H1 (cell line): ENCODE measurements at regions not wholly inside any gene's neighbourhood (a gene's known extent, or its start where the extent isn't known, plus 50 kb on each side); places are given as distances from the start of the nearest gene placed in this dataset.

Experiments
- CTCF ChIA-PET: fragments of 300-600 bp; sonication (Branson Sonifier 250); formaldehyde crosslinking; loops from one replicate; lab custom pipeline; 2021; ENCODE audit not compliant: partially characterized antibody; lab: Charles Lee
- POLR2A ChIA-PET: fragments of 300-600 bp; sonication (Branson Sonifier 250); formaldehyde crosslinking; loops from one replicate; lab custom pipeline; 2021; ENCODE audit warnings: inconsistent platforms; ENCODE audit not compliant: partially characterized antibody; lab: Charles Lee
- DNase-seq, 2 experiments: peaks; one replicate each; pipeline versions ENCODE4 v3.0.0 to v3.0.0-alpha.2; 2010 to 2022; ENCODE audit warnings: low spot score in 2 of 2, low read depth in 1 of 2, mixed read lengths in 1 of 2
- FAIRE-seq: peaks from 2 replicates; lab custom pipeline; 2011; peaks lifted over from hg19 to GRCh38; lab: Jason Lieb, UNC
- H2AFZ ChIP-seq: 2 replicates; pipeline ENCODE4 v1.8.1; 2012; ENCODE audit warnings: low read length, inconsistent platforms
- H2AK5ac ChIP-seq: 2 replicates; pipeline ENCODE4 v1.6.1; 2013; ENCODE audit warnings: low read depth, low read length
- H2BK120ac ChIP-seq: replicated peaks from 2 replicates; pipeline ENCODE3; 2013; ENCODE audit warnings: low read depth, low read length, inconsistent platforms
- H2BK12ac ChIP-seq: 2 replicates; pipeline ENCODE4 v1.6.1; 2013; ENCODE audit warnings: low read depth, low read length
- H2BK15ac ChIP-seq: 2 replicates; pipeline ENCODE4 v1.6.1; 2013; ENCODE audit warnings: low read length
- H2BK20ac ChIP-seq: 2 replicates; pipeline ENCODE4 v1.6.1; 2013; ENCODE audit warnings: low read length
- H2BK5ac ChIP-seq: 2 replicates; pipeline ENCODE4 v1.6.1; 2013; ENCODE audit warnings: low read depth, low read length
- H3K14ac ChIP-seq: 2 replicates; pipeline ENCODE4 v1.6.1; 2013; ENCODE audit warnings: inconsistent platforms; ENCODE audit not compliant: insufficient read length
- H3K18ac ChIP-seq: 2 replicates; pipeline ENCODE4 v1.6.1; 2013; ENCODE audit warnings: low read length; ENCODE audit errors: extremely low read depth
- H3K23ac ChIP-seq: 2 replicates; pipeline ENCODE4 v1.6.1; 2013; ENCODE audit warnings: inconsistent platforms; ENCODE audit not compliant: insufficient read length
- H3K23me2 ChIP-seq: 2 replicates; pipeline ENCODE4 v1.6.1; 2013; ENCODE audit warnings: low read depth, low read length
- H3K27ac ChIP-seq: 2 replicates; pipeline ENCODE4 v1.6.1; 2011; ENCODE audit warnings: low read depth, low read length, inconsistent platforms
- H3K27me3 ChIP-seq, 4 experiments: replicated peaks in 1 of 4; 1 replicate in 1 of 4; 2 replicates in 3 of 4; pipeline versions ENCODE4 v1.6.1 to v1.8.1; 2011 to 2013; ENCODE audit warnings: low read length in 3 of 4, mild to moderate bottlenecking in 3 of 4, inconsistent platforms in 2 of 4, mixed read lengths in 2 of 4, moderate library complexity in 1 of 4; ENCODE audit not compliant: control insufficient read depth in 3 of 4, insufficient read depth in 3 of 4; ENCODE audit errors: extremely low read depth in 1 of 4
- H3K36me3 ChIP-seq, 4 experiments: 2 replicates each; pipeline versions ENCODE4 v1.6.1 to v1.8.1; 2011 to 2013; ENCODE audit warnings: mild to moderate bottlenecking in 4 of 4, low read length in 3 of 4, moderate library complexity in 2 of 4, control low read depth in 1 of 4, inconsistent platforms in 1 of 4; ENCODE audit not compliant: insufficient read depth in 4 of 4, control insufficient read depth in 2 of 4
- H3K4ac ChIP-seq: replicated peaks from 2 replicates; pipeline ENCODE3; 2013; ENCODE audit warnings: low read length, low read depth, mixed read lengths, inconsistent platforms; ENCODE audit not compliant: insufficient read length
- H3K4me1 ChIP-seq, 4 experiments: replicated peaks in 1 of 4; 1 replicate in 1 of 4; 2 replicates in 3 of 4; pipeline versions ENCODE4 v1.6.1 to v1.8.1; 2011 to 2013; ENCODE audit warnings: low read length in 3 of 4, inconsistent platforms in 2 of 4, mixed read lengths in 1 of 4; ENCODE audit not compliant: insufficient read depth in 4 of 4, control insufficient read depth in 3 of 4
- H3K4me2 ChIP-seq, 2 experiments: 2 replicates each; pipeline versions ENCODE4 v1.6.1 to v1.8.1; 2011 to 2013; ENCODE audit warnings: low read depth in 2 of 2, low read length in 2 of 2, control low read depth in 1 of 2, inconsistent platforms in 1 of 2, mild to moderate bottlenecking in 1 of 2; ENCODE audit not compliant: insufficient read depth in 1 of 2
- H3K4me3 ChIP-seq, 4 experiments: fragments of 200-600, 300-600 bp in 1 of 4; sonication (generic), shearing (Covaris generic), sonication (Bioruptor Twin) in 1 of 4; 2 replicates each; pipeline versions ENCODE4 v1.5.1 to v1.8.1; 2011 to 2016; ENCODE audit warnings: low read length in 4 of 4, low read depth in 3 of 4, control low read depth in 2 of 4, inconsistent platforms in 2 of 4, mild to moderate bottlenecking in 2 of 4, mixed read lengths in 1 of 4, moderate library complexity in 1 of 4; ENCODE audit not compliant: insufficient read depth in 2 of 4; ENCODE audit errors: extremely low read depth in 1 of 4
- H3K56ac ChIP-seq: replicated peaks from 2 replicates; pipeline ENCODE3; 2013; ENCODE audit warnings: low read depth, mild to moderate bottlenecking, mixed read lengths, low read length, inconsistent platforms; ENCODE audit not compliant: insufficient read length
- H3K79me1 ChIP-seq: 2 replicates; pipeline ENCODE4 v1.6.1; 2013; ENCODE audit warnings: low read depth, low read length, control low read depth
- H3K79me2 ChIP-seq, 2 experiments: 2 replicates each; pipeline versions ENCODE4 v1.6.1 to v1.8.1; 2012 to 2013; ENCODE audit warnings: low read length in 2 of 2, mild to moderate bottlenecking in 2 of 2, inconsistent platforms in 1 of 2; ENCODE audit not compliant: insufficient read depth in 2 of 2, control insufficient read depth in 1 of 2
- H3K9ac ChIP-seq, 4 experiments: replicated peaks in 1 of 4; 1 replicate in 1 of 4; 2 replicates in 3 of 4; pipeline versions ENCODE4 v1.6.1 to v1.8.1; 2011 to 2013; ENCODE audit warnings: low read depth in 3 of 4, low read length in 3 of 4, control low read depth in 2 of 4, mild to moderate bottlenecking in 2 of 4, moderate library complexity in 2 of 4, inconsistent platforms in 1 of 4; ENCODE audit errors: extremely low read depth in 1 of 4
- H3K9me3 ChIP-seq, 2 experiments: 2 replicates each; pipeline versions ENCODE4 v1.6.1 to v1.8.1; 2012 to 2013; ENCODE audit warnings: mild to moderate bottlenecking in 2 of 2, moderate library complexity in 2 of 2, control low read depth in 1 of 2, inconsistent platforms in 1 of 2, low read depth in 1 of 2, low read length in 1 of 2, mixed read lengths in 1 of 2; ENCODE audit not compliant: insufficient read depth in 2 of 2
- H4K20me1 ChIP-seq, 2 experiments: replicated peaks in 1 of 2; 2 replicates each; pipeline versions ENCODE3 to v1.8.1; 2011 to 2013; ENCODE audit warnings: inconsistent platforms in 2 of 2, low read length in 2 of 2, mild to moderate bottlenecking in 1 of 2; ENCODE audit not compliant: insufficient read depth in 2 of 2, control insufficient read depth in 1 of 2
- H4K5ac ChIP-seq: 2 replicates; pipeline ENCODE4 v1.6.1; 2013; ENCODE audit warnings: low read length, low read depth, mixed read lengths, inconsistent platforms; ENCODE audit not compliant: insufficient read length
- H4K8ac ChIP-seq: 2 replicates; pipeline ENCODE4 v1.8.0; 2013; ENCODE audit warnings: mild to moderate bottlenecking, moderate library complexity, low read length, inconsistent platforms; ENCODE audit not compliant: insufficient read depth; ENCODE audit errors: extremely low read depth
- H4K91ac ChIP-seq: replicated peaks from 2 replicates; pipeline ENCODE3; 2013; ENCODE audit warnings: low read length, mixed read lengths, inconsistent platforms; ENCODE audit not compliant: insufficient read length
- BRCA1 ChIP-seq: IDR thresholded peaks from 2 replicates; pipeline ENCODE4 v1.6.1; 2012; ENCODE audit warnings: low read depth, low read length, improper control_type of control experiment
- CREB1 ChIP-seq: IDR thresholded peaks from 2 replicates; pipeline ENCODE4 v1.6.1; 2012; ENCODE audit warnings: inconsistent platforms
- EGR1 ChIP-seq: IDR thresholded peaks from 2 replicates; pipeline ENCODE4 v1.6.1; 2011; ENCODE audit warnings: low read depth, low read length, borderline replicate concordance
- GTF2F1 ChIP-seq: IDR thresholded peaks from 2 replicates; pipeline ENCODE4 v1.6.1; 2012; ENCODE audit warnings: low read depth, low read length, improper control_type of control experiment, borderline replicate concordance
- KDM4A ChIP-seq: IDR thresholded peaks from one replicate; pipeline ENCODE4 v1.7.1; 2012; ENCODE audit warnings: low read depth, mild to moderate bottlenecking, moderate library complexity, low read length, inconsistent platforms; ENCODE audit not compliant: severe bottlenecking
- NRF1 ChIP-seq: IDR thresholded peaks from 2 replicates; pipeline ENCODE4 v1.6.1; 2011; ENCODE audit warnings: mild to moderate bottlenecking, low read depth, low read length, improper control_type of control experiment
- POLR2A ChIP-seq, 2 experiments: IDR thresholded peaks; 1 replicate in 1 of 2; 2 replicates in 1 of 2; pipeline ENCODE4 v1.6.1; 2011; ENCODE audit warnings: low read depth in 2 of 2, low read length in 2 of 2, mild to moderate bottlenecking in 2 of 2; ENCODE audit errors: control extremely low read depth in 1 of 2
- POLR2AphosphoS5 ChIP-seq: IDR thresholded peaks from 2 replicates; pipeline ENCODE4 v1.6.1; 2011; ENCODE audit warnings: low read depth, low read length
- RNF2 ChIP-seq: fragments of 200-900, 300-1000 bp; sonication (generic); IDR thresholded peaks from 2 replicates; pipeline ENCODE4 v1.7.1; 2016; ENCODE audit warnings: borderline replicate concordance, low read depth, mild to moderate bottlenecking, antibody characterized with exemption, low read length; ENCODE audit not compliant: poor library complexity, severe bottlenecking; ENCODE audit errors: missing control alignments
- SAP30 ChIP-seq: fragments of 300-600 bp; sonication (generic); IDR thresholded peaks from 2 replicates; pipeline ENCODE4 v1.7.1; 2012; ENCODE audit warnings: low read length, moderate library complexity, mild to moderate bottlenecking, inconsistent platforms; ENCODE audit not compliant: insufficient read depth, insufficient replicate concordance
- SIRT6 ChIP-seq: IDR thresholded peaks from one replicate; pipeline ENCODE4 v1.7.1; 2012; ENCODE audit warnings: low read length, inconsistent platforms
- SIX5 ChIP-seq: IDR thresholded peaks from 2 replicates; pipeline ENCODE4 v1.6.1; 2011; ENCODE audit warnings: mild to moderate bottlenecking, low read depth, low read length
- SUZ12 ChIP-seq: fragments of 200-600 bp; sonication (generic); IDR thresholded peaks from 2 replicates; pipeline ENCODE4 v1.6.1; 2012; ENCODE audit warnings: mild to moderate bottlenecking, inconsistent platforms, low read length, moderate library complexity, mixed read lengths
- WGBS, 2 experiments: shearing (Covaris generic) in 1 of 2; methylation state at CpG; one replicate each; pipeline versions ENCODE4 v1.1.6 to v1.1.7; 2013 to 2015; ENCODE audit warnings: low lambda C conversion rate in 2 of 2, mixed read lengths in 2 of 2, inconsistent platforms in 1 of 2, low coverage in 1 of 2, missing lambda C conversion rate in 1 of 2; ENCODE audit not compliant: insufficient replicate concordance in 2 of 2, insufficient coverage in 1 of 2, insufficient read length in 1 of 2; ENCODE audit errors: extremely low coverage in 1 of 2, missing lambda C conversion rate in 1 of 2; 5-methylcytosine and 5-hydroxymethylcytosine counted together

DNA sequence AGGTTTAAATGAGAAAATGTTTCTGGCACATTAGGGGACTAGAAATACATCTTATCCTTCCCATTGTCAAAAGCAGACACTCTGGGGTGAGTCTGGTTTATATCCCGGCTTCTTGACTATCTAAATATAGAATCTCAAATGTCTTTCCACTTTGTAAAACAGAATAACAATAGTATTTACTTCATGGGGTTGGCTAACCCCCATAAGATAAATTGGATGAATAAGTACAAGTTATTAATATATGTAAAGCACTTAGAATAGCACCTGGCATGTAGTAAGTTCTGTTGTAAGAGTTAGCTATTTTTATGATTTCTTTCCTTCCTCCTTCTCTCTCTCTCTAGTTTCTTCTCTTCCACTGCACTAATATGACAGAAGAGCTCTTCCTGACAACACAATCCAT lies 499.1 kb downstream of the INSC start:
- no peak overlapping the region for H4K8ac ChIP-seq
- H3K23me2 ChIP-seq, result no peaks in the 10 kb centered on the region
- no peak overlapping the region for H3K4me3 ChIP-seq
- FAIRE-seq, result no peak
- no peaks in the 10 kb centered on the region for H4K20me1 ChIP-seq
- no peaks in the 10 kb centered on the region for H3K4me1 ChIP-seq
- POLR2A ChIA-PET, result no interaction called here
- H2BK12ac ChIP-seq, result no peak overlapping the region
- no peak overlapping the region for H2AFZ ChIP-seq
- H2BK15ac ChIP-seq, result no peak overlapping the region
- H3K9ac ChIP-seq, result no peak overlapping the region
- H3K36me3 ChIP-seq, result no peaks in the 10 kb centered on the region
- no peak overlapping the region for H2BK20ac ChIP-seq
- DNase-seq, result no peak
- no peak overlapping the region for H4K5ac ChIP-seq
- H3K27ac ChIP-seq, result no peak overlapping the region
- no peak overlapping the region for H2BK5ac ChIP-seq
- H3K79me2 ChIP-seq, result no peaks in the 10 kb centered on the region
- H2BK120ac ChIP-seq, result no peak overlapping the region
- no peak overlapping the region for H4K91ac ChIP-seq
- CTCF ChIA-PET, result interaction anchor here (1.0 to 2.5 kb wide), 4 partner anchors 10 to 36 kb away, joined by 3 to 11 read pairs (median 6); no protein-coding TSS in a partner anchor
- H3K14ac ChIP-seq, result no peak overlapping the region
- H3K18ac ChIP-seq, result no peak overlapping the region
- no peaks in the 10 kb centered on the region for H3K79me1 ChIP-seq
- no peak overlapping the region for H3K4me2 ChIP-seq
- 91% methylated on average over 1 of the region's 1 CpG; no CpG with 5 or more reads in 1 of the 2 experiments for WGBS, 2 experiments
- H3K56ac ChIP-seq, result no peak overlapping the region
- no peaks in the 10 kb centered on the region for H3K9me3 ChIP-seq
- H3K23ac ChIP-seq, result no peak overlapping the region
- no peaks in the 10 kb centered on the region for H3K27me3 ChIP-seq
- H2AK5ac ChIP-seq, result no peak overlapping the region
- no peak overlapping the region for H3K4ac ChIP-seq
- no peak for TF ChIP-seq SAP30
- no peak for TF ChIP-seq SUZ12
- TF ChIP-seq RNF2, result no peak
- TF ChIP-seq GTF2F1, result no peak
- no peak for TF ChIP-seq BRCA1
- no peak for TF ChIP-seq SIRT6
- TF ChIP-seq POLR2AphosphoS5, result no peak
- TF ChIP-seq KDM4A, result no peak
- no peak for TF ChIP-seq SIX5
- no peak for TF ChIP-seq EGR1
- no peak for TF ChIP-seq NRF1
- no peak for TF ChIP-seq CREB1
- TF ChIP-seq POLR2A (IDR thresholded peaks at IDR 0.05; ENCODE audit: control extremely low read depth in 1 of 2, low read depth in 2 of 2, low read length in 2 of 2), result no peak
